GM18861 (cell line): ENCODE measurements at regions not wholly inside any gene's neighbourhood (a gene's known extent, or its start where the extent isn't known, plus 50 kb on each side); places are given as distances from the start of the nearest gene placed in this dataset.
A peak's percentile ranks its signal among the peaks of the same experiment; 100 is the strongest.
"Not testable (repeated sequence)": the region's sequence is repeated elsewhere in the genome, so short reads cannot be mapped to it uniquely, and the experiment has no call there.

ENCODE experiments used
- ATAC-seq: cut with Tn5 transposase; IDR thresholded peaks from one replicate; pipeline ENCODE4 v1.9.1; 2021; ENCODE audit not compliant: unreplicated experiment

DNA sequence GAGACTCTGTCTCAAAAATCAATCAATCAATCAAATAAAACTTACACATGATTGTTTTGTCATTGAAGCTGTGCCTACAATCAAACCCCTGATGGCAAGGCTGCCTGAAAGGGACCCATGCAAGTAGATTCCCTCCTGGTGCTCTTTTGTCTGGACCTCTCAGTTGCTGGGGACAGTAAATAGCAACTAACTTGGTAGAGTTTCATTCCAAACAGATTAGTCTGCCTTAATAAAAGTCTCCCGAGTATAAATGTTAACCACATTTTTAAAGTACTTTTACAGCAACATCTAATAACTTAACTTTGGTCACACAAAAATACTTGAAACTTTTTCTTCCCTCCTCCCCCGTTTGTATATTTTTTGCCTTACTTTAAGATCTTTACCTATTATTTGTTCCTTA lies 105.5 kb downstream of the FEM1C start:
- no peak for ATAC-seq

DNA sequence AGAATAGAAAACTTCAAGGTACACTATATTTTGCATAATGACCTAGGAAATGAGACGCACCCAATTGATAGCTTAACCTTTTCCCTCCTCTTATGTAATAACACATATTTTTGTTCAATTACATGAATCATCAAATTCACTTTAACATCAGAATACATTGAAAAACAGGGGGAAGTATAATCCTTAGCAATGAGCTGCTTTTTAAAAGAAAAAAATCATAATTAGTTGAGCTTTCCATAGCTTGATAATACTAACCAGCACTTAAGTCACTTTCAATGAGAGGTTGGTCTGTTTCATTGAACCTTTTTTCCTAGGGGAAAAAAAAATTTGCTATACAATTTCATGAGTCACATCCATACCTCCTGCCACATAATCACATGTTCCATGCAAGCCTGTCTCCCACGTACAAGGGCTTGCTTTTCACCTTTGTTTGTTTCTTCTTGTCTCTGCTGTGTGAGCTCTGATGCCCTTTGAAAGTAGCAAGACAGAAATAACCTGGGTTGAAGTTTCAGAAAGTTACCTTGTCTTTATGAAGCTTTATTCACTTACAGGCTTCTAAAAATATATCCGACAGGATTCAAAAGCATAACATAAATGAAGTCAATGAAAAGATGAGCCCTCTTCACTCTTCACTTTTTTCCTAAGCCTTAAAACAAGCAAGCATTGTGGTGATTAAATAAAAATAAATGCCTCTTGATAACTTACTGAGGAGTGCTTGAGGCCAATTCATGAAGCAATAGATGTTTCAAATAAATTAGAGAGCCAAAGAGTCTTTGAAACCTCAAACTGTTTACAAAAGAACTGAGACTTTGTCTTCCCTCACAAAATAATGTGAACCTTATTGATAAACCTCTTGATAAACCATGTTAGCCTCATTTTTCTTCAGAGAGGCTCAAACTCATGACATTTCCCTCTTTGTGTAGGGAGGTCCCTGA lies 108.5 kb downstream of the FEM1C start:
- no peak for ATAC-seq

DNA sequence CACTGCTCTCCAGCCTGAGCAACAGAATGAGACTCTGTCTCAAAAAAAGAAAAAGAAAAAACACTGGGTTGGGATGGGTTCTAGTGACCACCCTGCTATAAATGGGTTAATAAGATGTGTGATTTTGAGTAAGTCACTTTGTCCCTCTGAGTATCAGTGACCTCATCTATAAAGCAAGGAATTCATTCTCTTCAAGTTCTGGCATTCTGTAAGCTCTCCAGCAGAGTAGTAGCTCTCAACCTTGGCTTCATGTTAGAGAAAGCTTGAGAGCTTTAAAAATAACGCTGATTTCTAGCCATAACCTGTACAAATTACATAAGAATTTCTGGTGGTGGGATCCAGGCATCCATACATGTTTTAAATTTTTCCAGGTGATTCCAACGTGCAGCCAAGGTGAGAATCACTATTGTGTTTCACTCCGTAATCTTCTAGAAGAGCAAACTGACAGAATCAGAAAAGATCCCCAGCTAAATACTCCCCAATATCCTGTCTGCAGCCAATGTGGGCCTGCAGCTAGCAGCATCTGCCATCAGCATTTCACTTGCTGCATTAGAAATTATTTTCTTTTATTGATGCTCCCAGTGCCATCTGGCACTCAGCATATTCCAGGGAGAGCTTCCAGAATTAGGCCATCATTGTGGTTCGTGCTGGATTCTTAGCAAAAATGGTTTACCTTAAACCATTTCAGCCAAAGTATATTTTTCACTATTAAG lies 109.4 kb downstream of the FEM1C start:
- no peak for ATAC-seq

GRCh38 chr5:115433918-115434317 lies 110.7 kb downstream of the FEM1C start:
- no peak for ATAC-seq

DNA sequence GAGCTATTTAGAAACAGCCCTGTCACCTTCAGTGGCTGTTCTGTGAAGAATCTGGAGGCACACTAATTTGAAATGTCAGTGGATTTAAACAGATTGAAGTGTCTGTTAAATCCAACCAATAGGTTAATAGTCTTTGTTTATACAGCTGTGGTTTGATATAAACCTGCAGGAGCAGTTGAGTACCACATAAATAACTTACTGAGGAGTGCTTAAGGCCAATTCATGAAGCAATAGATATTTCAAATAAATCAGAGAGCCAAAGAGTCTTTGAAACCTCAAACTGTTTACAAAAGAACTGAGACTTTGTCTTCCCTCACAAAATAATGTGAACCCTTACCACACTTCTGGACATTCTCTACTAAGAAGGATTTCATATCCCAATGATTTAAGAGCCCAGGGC lies 111.9 kb downstream of the FEM1C start:
- no peak for ATAC-seq

GRCh38 chr5:115431116-115431515 lies 113.5 kb downstream of the FEM1C start:
- no peak for ATAC-seq

- no peak for ATAC-seq
Observed at GRCh38 chr5:115430374-115430773, 114.2 kb downstream of the FEM1C start.

DNA sequence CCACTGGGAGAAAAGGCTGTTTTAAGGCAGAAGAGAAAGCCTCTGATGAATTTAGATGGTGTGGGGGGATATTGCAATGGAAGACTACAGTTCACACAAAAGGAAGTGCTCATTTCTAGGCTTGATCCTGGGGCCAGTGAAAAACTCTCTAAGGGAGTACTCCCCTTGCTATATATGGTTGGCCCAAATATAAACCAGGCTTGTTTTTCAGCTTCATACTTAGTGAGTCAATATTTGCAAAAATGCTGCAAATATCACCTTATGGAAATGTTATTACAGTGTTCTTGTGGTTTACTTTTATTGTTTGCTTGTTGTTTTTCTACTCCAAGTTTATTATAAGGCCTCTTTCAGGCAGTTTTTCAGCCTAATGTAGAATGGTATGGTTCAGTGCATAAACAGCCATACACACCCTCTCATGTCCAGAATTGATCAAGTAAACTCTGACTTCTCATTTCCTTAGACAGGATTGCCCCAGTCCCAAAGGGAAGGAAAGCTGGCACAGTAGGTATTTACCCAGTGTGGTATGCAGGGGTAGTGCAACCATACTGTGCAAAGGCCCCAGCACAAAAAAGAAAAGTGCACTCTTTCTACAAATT lies 115.1 kb downstream of the FEM1C start:
- no peak for ATAC-seq

DNA sequence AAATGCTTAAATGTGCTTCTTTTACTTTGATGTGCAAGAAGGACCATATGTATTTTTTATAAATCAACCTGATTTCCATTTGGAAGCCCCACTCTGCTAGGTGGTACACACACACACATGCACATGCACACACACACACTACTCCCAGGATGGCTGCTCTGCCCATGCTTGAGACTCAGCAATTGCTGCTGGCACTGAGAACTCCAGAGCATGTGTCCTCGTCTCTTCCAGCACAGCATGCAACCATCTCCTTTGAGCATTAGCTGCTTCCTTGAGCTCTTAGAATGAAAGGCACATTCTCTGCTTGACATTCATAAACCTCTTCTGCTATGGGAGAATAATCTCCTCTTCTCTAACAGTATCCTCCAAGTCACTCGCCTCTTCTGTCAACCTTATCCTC lies 115.9 kb downstream of the FEM1C start:
- no peak for ATAC-seq

- ATAC-seq: no peak
Observed at GRCh38 chr5:115428248-115428647, 116.3 kb downstream of the FEM1C start.

DNA sequence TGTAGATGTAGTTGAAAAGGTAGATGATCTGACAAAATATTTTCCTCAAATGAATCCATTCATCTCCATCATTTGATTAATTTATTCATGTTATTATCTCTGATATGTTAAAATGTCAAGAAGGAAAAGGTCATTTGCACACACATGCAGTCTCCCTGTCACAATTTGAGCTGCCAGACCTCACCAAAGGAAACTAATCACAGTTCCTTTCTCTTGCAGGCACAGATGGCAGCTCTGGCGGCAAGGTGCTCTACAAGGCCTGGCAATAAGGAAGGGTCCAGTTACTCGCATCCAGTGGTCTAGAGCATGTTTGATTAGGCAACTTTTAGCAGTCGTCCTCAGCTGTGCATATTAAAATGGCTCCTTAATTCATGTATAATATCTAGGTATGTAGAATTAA lies 120.1 kb downstream of the FEM1C start:
- ATAC-seq: no peak

GRCh38 chr5:115424030-115424429 lies 120.5 kb downstream of the FEM1C start:
- ATAC-seq: no peak

- no peak for ATAC-seq
Observed at GRCh38 chr5:115423541-115423940, 121.0 kb downstream of the FEM1C start.

- no peak for ATAC-seq
Observed at GRCh38 chr5:115423051-115423450, 121.5 kb downstream of the FEM1C start.

- ATAC-seq: not testable (repeated sequence)
Observed at GRCh38 chr5:115420812-115421211, 123.8 kb downstream of the FEM1C start.

- ATAC-seq: no peak
Observed at GRCh38 chr5:115419846-115420585, 123.6 kb upstream of the CCDC112 start.

- ATAC-seq: no peak
Observed at GRCh38 chr5:115418788-115419187, 122.3 kb upstream of the CCDC112 start.

DNA sequence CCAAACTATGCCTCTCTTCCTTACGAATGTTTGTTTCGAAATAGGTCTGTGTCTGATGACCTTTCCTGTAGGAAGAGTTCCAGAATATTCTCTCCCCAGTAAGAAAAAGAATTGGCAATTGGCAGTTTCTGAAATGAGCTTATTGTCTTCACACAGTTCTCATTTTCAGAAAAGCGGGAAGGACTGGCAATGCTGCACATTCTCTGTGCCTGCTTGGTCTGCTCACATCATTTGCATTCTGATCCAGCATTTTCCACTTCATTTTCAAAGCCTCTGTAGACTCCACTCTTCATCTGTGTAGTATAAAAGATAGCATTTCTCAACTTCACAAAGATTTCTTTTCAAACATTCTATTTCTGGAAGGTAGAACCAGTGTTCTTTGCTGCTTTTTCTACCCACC lies 120.6 kb upstream of the CCDC112 start:
- no peak for ATAC-seq

DNA sequence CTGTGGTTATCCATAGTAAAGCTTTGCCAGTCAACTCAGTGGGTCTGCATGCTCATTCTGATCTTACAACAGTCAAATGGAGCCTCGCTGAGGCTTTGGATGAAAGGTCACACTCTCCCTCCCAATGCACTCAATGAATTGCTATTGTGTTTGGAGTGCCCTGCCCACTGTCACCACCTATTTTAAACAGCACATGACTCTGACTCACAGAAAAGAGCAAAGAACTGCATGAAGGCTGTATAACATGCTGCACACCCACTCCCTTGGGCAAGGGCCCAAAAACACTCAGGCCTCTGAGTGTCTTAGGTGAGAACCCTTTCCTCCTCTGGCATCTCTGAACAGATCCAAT lies 118.7 kb upstream of the CCDC112 start:
- ATAC-seq: peak; percentile 49

GRCh38 chr5:115414406-115415142 lies 118.1 kb upstream of the CCDC112 start:
- ATAC-seq: peak; percentile 18

GRCh38 chr5:115413651-115414050 lies 117.2 kb upstream of the CCDC112 start:
- ATAC-seq: no peak
